ENCODE measurements at regions not wholly inside any gene's neighbourhood (a gene's known extent, or its start where the extent isn't known, plus 50 kb on each side); places are given as distances from the start of the nearest gene placed in this dataset.

- Histone ChIP-seq H3K9me3 (peaks cover 0 to 8% (median 2%) of the 10 kb centered on the region in 4 donors), H3K4me1 (no peaks in the 10 kb centered on the region), H3K27me3 (no peaks in the 10 kb centered on the region), H3K4me3 (no peak overlapping the region), H3K36me3 (no peaks in the 10 kb centered on the region), H3K27ac (no peak overlapping the region)
- intact Hi-C loops (cut with DNase I; ENCODE audit: low total_unique reads) = no loop called here
- TF ChIP-seq EP300 (IDR thresholded peaks at IDR 0.05) = no peak
- TF ChIP-seq POLR2AphosphoS5 (IDR thresholded peaks at IDR 0.05) = no peak
- no peak for TF ChIP-seq POLR2A (IDR thresholded peaks at IDR 0.05)
- TF ChIP-seq CTCF (IDR thresholded peaks at IDR 0.05) = no peak
- DNase-seq = no peak
- 75 to 88% (median 82%) methylated on average over 3 of the region's 3 CpGs for WGBS, 5 donors
Measured at GRCh38 chr13:50733392-50733791, 110.1 kb downstream of the DLEU7 start.

- intact Hi-C loops (cut with DNase I; ENCODE audit: low total_unique reads) = no loop called here
- no peak overlapping the region for H3K4me3 ChIP-seq
- H3K9me3 ChIP-seq = peaks cover 0 to 8% (median 0%) of the 10 kb centered on the region in 4 donors
- DNase-seq = no peak
- TF ChIP-seq POLR2AphosphoS5 (IDR thresholded peaks at IDR 0.05) = no peak
- TF ChIP-seq POLR2A (IDR thresholded peaks at IDR 0.05) = no peak
- TF ChIP-seq EP300 (IDR thresholded peaks at IDR 0.05) = no peak
- no peak for TF ChIP-seq CTCF (IDR thresholded peaks at IDR 0.05)
- no peaks in the 10 kb centered on the region for H3K4me1 ChIP-seq
- no peak overlapping the region for H3K27ac ChIP-seq
- H3K36me3 ChIP-seq = no peaks in the 10 kb centered on the region
- no peaks in the 10 kb centered on the region for H3K27me3 ChIP-seq
Measured at GRCh38 chr13:50735071-50735470, 108.4 kb downstream of the DLEU7 start.

- Histone ChIP-seq H3K27ac (no peak overlapping the region), H3K27me3 (no peaks in the 10 kb centered on the region), H3K9me3 (no peaks in the 10 kb centered on the region), H3K4me1 (no peaks in the 10 kb centered on the region), H3K4me3 (no peak overlapping the region), H3K36me3 (no peaks in the 10 kb centered on the region)
- intact Hi-C loops (cut with DNase I; ENCODE audit: low total_unique reads) = no loop called here
- no peak for DNase-seq
- TF ChIP-seq CTCF (IDR thresholded peaks at IDR 0.05) = no peak
- no peak for TF ChIP-seq POLR2A (IDR thresholded peaks at IDR 0.05)
- TF ChIP-seq POLR2AphosphoS5 (IDR thresholded peaks at IDR 0.05) = no peak
- TF ChIP-seq EP300 (IDR thresholded peaks at IDR 0.05) = no peak
- 58 to 90% (median 87%) methylated on average over 3 of the region's 3 CpGs for WGBS, 5 donors
Measured at GRCh38 chr13:50740052-50740741, 103.3 kb downstream of the DLEU7 start.

- TF ChIP-seq POLR2AphosphoS5 (IDR thresholded peaks at IDR 0.05) = no peak
- TF ChIP-seq POLR2A (IDR thresholded peaks at IDR 0.05) = no peak
- no peak for TF ChIP-seq EP300 (IDR thresholded peaks at IDR 0.05)
- no peak for TF ChIP-seq CTCF (IDR thresholded peaks at IDR 0.05)
- H3K36me3 ChIP-seq = no peaks in the 10 kb centered on the region
- WGBS, 5 donors = 88 to 93% (median 91%) methylated on average over 2 of the region's 2 CpGs
- intact Hi-C loops (cut with DNase I; ENCODE audit: low total_unique reads) = no loop called here
- no peaks in the 10 kb centered on the region for H3K4me1 ChIP-seq
- H3K27me3 ChIP-seq = no peaks in the 10 kb centered on the region
- DNase-seq = no peak
- H3K9me3 ChIP-seq = no peaks in the 10 kb centered on the region
- H3K27ac ChIP-seq = no peak overlapping the region
- H3K4me3 ChIP-seq = no peak overlapping the region
Measured at GRCh38 chr13:50742353-50742752, 101.1 kb downstream of the DLEU7 start.
